GM18867 (cell line): ENCODE measurements at regions not wholly inside any gene's neighbourhood (a gene's known extent, or its start where the extent isn't known, plus 50 kb on each side); places are given as distances from the start of the nearest gene placed in this dataset.

Experiments
- ATAC-seq: cut with Tn5 transposase; IDR thresholded peaks from one replicate; pipeline ENCODE4 v1.9.1; 2021; ENCODE audit warnings: mild to moderate bottlenecking, moderate library complexity; ENCODE audit not compliant: unreplicated experiment

DNA sequence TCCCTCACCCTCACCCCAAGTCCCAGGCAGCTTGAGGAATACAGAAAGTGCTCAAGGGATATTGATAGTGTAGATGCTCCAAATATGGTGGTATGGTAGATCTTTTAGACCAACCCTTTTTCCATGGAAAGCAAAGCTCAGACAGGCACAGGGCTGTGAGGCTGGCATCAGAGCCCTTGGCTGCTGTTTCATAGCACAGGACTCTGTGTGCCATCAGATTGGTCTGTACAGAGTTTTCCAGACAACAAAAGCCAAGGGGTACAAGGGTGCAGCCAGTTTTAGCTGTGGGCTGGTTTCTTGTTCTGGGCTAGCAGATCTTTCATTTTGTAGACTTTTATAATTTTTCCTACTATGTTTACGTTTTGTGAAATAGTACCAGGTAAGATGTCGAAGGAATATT, 296.9 kb upstream of the TNP1 start:
- ATAC-seq = no peak

DNA sequence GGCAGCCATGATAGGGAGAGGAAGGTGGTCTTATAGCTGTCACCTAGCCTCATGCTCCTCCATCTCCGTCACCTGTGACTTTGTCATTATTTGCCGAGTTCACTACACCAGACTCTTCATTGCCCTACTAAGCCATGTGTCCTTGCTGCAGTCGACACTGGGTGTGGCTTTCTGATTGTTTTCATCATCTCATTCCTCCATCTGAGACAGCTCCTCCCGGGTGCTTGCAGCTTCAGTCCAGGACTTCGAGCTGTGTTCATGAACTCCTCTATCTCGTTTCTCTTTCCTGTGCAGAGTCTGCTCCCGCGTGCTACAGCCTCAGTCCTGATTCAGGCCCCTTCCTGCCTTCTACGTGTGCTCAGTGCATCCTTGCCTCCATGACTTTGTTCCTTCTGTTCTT, 295.1 kb upstream of the TNP1 start:
- ATAC-seq = no peak

DNA sequence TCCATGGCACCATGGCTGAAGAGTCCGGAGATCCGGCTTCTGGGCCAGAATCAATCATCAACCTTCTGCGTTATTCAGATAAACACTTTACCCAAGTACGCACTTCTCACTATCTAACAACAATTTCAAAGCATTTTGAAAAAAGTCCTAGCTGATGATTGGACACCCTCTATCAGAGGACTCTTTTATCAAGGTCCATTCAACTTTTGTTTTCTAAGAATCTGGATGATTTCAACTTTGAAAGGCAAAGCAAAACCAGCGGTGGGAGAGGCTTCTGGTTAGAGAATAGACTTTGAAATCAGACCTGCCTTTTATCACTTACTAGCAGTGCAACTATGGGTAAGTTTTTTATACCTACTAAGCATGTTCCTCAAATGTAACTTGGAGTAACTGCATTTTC, 293.6 kb upstream of the TNP1 start:
- ATAC-seq = no peak

DNA sequence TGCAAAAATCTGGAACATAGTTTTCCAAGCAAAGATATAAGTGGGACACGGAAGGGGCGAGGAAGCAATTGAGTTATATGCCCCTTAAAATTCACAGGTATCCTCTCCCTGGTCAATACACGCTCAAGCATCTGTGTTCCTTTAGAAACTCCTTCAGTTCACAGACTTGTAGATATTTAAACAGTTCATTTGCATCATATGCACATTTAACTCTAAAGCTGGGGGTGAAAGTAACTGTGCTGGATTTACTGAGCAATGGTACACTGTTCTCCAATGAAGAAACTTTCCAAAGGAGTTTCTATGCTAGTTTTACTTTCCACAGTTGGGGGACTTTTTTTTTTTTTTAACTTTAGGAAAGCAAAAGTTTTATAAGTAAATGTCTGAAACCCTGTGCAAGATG, 293.0 kb upstream of the TNP1 start:
- no peak for ATAC-seq

DNA sequence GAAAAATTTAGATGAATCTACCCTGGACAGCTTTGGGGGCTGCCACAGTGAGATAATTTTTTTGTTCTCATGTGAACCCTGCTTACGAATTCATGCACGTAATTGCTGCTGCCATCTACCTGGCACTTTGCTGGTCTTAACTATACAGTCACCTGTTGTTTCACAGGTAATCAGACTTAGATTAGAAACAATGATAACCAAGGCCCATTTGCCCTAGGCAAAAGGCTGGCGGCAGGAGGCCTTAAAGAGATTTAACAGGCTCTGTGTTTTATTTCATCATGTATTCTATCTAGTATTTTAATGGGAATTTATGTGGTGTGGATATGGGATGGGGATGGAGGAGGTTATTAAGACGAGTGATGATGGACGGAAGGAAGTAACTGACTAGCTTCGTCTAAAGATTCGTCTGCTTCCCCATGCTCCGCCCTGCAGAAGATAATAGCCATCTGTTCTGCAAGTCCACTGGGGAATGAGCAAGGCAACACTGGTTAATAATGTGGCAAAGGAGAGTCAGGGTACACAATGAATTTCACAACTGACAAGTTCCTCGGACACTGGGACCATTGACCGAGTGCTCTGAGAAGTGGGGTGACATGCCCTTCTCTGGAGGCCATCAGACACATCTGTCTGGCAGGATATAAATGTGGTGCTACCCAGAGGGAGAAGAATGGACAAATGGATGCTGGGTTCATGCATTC, 291.8 kb upstream of the TNP1 start:
- no peak for ATAC-seq

DNA sequence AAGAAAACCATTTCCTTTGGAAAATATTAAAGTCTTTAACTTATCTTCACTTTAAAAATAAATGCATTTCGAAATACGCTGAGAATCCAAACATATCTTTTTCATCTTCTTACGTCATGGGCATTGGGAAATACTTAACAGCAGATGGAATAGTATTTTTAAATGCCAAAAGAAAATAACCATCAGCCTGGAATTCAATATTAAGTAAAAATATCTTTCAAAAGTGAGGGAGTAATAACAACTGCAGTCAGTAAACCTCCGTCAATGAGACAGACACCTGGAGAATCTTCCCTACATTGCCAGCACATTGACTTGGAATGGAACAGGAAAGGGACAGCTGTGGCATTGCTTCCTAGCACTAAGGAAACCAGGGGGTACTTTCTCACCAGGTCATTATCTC, 290.4 kb upstream of the TNP1 start:
- ATAC-seq = no peak

DNA sequence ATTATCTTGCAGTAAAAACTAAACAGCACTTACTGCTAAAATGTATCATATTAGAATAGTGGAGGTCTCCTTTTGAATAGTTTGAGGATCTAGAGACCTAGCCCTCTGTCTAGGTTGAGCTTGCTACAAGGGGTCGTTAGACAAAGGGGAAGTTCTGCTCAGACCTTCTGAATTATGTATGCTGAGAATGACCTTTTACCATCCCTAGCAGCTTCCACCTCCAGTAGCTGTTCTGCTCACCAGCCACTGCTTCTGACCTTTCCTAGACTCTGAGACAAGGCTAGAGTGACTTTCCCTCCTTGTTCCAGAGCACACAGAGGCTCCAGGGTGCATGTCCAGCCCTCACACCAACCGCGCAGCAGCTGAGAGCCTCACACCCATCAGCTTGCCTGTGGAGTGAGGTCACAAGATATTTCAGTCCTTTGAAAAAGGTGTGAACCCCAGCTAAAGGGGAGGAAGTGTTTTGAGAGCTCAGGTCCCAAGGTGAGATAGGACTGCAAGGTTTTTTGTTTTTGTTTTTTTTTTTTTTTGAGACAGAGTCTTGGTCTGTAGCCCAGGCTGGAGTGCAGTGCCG, 289.3 kb upstream of the TNP1 start:
- no peak for ATAC-seq

DNA sequence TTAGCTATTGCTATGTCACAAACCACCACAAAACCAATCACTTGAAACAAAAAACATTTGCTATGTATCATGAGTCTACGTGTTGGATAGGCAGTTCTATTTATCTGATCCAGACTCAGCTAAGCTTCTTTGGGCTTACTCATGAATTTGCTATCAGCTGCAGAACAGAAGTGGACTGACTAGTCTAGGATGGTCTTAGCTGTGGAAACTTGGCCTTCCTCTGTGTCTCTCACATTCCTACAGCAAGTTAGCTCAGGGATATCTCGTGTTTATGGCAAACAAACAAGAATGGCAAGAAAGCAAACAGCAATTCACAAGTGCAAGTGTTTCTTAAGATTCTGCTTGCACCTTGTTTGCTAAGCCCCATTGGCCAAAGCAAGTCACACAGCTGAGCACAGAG, 288.0 kb upstream of the TNP1 start:
- no peak for ATAC-seq

DNA sequence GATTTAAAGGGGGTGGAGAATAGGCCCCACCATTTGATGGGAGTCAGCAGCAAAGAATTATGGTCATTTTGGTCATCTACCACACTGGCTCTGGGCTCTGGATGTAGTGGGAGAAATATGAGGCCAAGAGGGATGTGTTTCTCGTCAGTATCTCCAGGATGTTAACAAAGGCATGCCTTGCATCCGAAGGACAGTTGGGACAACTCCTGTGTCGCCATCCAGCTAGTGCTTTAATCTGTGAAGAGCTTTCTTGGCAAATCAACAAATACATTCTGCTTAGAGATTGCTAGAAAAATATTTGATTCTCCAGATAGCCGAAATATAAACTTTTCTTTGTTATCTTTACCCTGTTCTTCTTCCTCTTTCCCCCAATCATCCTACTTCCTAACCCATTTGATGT, 287.1 kb upstream of the TNP1 start:
- ATAC-seq = no peak

DNA sequence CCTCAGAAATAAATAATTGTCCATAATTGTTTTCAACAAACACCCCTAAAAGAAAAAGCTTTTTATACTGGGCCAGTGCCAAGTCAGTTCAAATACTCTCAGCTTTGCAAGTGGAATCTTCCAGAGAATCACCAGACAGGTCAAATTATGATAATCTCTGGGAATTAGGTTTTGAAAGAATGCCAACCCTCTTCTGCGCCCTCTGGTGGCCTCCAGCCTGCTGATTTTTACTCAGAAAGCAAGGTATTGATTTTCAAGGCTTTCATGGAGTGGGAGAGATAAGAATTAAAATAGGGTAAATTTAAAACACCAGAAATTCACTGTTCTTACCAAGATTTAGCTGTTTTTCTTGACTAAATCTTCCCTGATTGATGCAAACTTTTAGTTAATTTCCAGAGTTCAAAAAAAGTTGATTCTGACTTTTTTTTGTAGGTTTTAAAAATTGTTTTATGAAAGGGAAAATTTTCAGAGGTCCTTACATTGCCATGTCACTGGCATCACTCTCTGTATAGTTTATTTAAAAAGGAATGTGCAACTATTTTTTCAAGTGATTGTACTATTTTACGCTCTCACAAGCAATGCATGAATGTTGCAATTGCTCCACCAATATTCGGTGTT, 282.9 kb upstream of the TNP1 start:
- ATAC-seq = no peak

DNA sequence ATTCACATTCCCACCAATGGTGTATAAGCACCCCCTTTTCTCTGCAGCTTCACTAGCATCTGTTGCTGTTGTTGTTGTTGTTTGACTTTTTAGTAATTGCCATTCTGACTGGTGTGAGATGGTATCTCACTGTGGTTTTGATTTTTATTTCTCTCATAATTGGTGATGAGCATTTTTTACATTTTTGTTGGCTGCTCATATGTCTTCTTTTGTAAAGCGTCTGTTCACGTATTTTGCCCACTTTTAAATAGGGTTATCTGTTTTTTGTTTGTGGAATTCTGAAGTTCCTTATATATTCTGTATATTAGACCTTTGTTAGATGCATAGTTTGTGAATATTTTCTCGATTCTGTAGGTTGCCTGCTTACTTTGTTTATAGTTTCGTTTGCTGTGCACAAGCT, 278.4 kb upstream of the TNP1 start:
- no peak for ATAC-seq

DNA sequence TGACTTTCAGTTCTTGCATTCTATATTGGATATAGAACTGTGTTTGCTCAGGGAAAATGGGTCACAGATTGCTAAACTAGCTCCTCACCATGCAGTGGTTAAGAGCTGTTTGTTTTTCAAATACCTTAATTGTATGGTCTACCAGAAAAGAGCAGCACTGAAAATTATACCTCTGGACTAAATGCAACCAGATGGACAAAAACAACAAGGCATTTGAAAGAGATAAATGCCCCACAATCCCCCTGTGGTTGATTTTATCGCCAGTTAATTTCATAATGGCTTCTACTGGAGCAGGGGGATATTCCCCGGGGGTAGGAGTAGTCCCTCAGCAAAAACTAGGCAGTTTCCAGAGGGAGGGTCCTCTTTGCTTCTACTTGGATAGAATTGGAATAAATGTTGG, 267.9 kb upstream of the TNP1 start:
- ATAC-seq = no peak

DNA sequence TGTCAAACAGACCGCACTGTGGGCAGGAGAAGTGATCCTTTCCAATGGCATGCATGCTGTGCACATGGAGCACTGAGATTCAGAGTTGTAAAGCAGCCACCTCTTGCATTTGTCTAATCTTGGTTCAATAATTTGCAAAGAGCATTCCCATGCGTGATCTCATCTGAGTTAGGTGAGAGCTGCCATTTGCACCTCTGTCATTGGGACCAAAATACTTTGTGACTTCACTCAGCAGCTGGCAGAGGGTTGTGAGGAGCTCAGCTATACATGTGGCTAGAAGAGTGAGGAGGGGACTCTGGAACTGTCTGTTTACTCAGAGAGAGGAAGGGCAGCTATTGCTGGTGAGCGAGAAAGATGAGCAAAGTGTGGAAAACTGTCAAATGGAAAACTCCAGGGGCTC, 265.1 kb upstream of the TNP1 start:
- no peak for ATAC-seq

DNA sequence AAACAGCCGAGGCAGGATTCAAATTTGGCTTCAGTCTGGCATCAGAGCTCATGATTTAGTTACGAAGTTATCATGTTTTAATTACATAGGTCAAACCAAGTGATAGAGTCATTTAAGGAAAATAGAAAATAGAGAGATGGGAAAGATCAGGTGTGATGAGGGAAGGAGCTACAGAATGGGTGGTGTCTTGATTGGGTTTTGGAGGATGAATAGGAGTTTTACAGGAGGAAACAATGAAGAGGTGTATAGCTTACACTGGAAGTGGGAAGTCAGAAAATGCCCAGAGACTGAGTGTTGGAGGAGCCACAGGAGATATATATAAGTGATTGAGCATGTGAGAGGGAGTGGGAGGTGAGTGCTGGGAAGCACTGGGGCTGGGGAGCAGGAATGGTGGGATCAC, 264.2 kb upstream of the TNP1 start:
- no peak for ATAC-seq

DNA sequence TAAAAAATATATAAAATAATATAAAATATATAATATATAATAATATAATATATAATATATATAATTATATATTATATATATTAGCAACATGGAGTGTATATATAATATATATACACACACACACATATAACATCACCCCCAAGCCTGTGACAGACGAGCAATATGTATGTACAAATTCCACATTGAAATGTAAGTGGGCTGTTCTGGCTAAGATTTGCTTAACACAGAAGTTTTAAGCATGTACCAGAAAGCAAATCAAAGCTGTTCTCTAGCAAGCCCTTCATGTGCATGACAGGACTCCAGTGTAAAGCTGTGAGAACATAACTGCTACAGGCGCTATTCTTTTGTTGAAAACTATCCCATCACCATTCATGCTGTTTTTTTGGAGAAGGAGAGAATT, 261.7 kb upstream of the TNP1 start:
- no peak for ATAC-seq

DNA sequence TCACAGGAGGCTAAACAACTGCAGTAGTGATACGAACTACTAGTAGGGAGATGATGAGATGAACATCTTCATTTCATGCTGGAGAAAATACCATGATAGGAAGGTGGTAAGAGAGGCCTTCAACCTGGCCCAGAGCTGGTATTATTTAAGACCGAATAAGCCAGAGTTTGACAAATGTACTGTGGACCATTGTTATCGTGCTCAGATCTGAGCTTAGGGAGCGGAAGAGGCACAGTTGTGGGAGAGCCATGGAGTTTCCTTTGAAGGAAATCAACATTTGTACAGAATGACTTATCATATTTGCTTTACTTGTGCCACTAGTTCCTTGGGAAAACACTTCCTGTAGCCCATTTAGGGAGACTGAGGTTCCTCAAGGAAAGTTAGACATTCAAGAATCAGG, 260.6 kb upstream of the TNP1 start:
- no peak for ATAC-seq

DNA sequence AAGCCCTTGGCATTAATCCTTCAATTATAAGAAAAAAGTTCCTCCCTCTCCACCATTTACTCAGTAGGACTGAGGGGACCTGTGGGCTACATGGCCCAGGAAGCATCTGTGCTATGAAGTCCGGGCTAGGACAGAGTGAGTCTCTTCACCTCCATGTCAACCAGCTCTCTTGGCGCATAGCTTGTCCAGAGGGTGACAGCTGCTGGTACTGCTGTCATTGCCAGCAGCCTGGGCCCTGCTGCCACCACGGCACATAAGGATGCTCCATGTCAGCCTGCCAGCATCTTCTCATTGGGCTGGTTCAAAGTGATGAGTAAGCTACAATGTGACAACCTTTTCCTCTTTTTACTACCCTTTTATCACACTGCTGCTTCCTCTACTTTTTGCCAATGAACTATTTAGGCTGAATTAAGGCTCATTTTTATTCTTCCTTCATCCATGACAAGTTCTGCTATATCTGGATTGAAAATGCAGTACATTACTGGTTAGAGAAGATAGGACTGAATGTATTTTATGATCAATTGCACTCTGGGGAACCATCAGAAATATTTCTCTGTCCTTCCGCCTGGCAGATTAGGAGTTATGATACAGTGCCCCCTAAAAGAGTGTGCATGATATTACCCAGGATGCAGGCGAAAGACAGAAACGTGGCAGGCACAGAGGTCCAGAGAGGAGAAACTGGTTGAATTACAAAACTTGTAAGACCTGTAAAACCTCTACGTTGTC, 258.9 kb upstream of the TNP1 start:
- ATAC-seq = no peak

DNA sequence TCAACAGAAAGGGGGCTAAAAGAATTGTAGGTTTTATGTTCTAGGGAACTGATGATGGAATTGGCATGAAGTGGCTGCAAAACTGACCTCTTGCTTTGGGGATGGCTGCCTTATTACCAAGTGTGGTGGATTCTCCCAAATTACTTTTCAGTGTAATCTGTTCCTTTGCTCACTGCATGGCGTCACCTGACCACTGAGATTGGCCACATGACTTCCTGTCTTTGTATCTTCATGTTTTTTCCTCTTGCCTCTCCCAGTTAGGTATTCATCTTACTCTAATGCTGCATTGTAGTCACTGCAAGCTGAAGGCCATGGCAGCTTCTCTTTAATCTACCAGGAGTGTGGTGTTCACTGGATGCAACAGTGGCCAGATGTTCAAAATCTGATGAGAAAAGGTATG, 257.7 kb upstream of the TNP1 start:
- no peak for ATAC-seq

DNA sequence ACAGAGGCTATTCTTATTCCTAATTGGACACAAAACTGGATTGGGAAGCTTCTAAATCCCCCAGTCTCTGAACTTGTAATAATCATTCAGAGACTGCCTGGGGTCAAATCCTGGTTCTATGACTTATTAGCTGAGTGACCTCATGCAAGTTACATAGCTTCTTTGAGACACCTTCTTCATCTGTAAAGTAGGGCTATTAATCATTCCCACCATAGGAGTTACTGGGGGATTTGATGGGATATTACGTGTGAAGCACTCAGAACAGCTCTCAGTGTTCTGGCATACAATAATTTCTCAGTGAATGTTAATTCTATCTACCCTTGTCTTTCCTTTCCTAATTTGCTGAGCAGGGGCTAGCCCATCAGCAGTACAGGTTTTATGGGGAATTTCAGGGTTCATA, 256.7 kb upstream of the TNP1 start:
- ATAC-seq = no peak

DNA sequence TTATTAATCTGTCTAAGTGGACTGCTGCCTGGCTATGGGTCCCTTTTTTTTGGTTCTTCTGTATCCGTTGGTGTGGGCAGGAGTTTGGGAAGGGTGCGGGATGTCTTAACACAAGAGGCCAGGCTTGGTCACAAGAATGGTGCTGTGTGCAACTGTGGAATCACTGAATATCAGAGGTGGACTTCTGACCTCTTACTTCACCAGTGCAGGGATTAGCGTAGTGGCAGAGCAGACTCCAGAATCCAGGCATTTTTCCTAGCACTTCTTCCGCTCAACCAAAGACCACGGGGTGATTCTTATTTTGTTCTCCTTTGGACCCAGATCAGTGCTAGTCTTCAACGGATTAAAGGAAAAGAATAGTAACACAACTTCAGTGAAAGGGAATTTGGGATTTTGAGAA, 254.3 kb upstream of the TNP1 start:
- ATAC-seq = no peak

DNA sequence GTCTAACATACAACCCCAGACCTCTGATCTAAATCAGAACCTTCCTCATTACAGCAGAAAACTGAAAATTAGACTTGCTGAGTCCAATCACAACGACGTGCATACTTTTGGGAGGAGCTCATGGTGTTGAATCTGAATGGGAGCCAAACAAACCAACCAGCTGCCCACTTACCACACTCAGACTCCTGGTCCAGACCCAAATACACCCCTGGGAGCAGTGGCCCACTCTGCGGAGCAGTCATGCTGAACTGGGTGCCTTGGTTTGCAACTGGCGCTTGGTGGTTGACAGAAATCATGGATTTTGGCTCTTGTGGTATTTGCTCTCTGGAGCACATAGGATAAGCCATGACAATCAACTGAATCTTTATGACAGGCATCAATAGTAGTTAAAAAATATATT, 253.6 kb upstream of the TNP1 start:
- no peak for ATAC-seq

DNA sequence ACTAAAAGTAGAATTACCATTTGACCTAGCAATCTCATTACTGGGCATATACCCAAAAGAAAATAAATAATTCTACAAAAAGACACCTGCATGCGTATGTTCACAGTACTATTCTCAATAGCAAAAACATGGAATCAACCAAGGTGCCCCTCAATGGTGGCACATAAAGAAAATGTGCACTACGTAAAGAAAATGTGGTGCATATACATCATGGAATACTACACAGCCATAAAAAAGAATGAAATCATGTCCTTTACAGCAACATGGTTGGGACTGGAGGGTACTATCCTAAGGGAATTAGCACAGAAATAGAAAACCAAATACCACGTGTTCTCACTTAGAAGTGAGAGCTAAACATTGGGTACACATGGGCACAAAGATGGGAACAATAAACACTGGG, 250.7 kb upstream of the TNP1 start:
- ATAC-seq = no peak
